HEK293 (cell line): ENCODE measurements at regions not wholly inside any gene's neighbourhood (a gene's known extent, or its start where the extent isn't known, plus 50 kb on each side); places are given as distances from the start of the nearest gene placed in this dataset.

Experiments
- CTCF ChIA-PET: fragments of 350-600 bp; formaldehyde crosslinking; extraction: SDS; loops from one replicate; lab custom pipeline; 2021; ENCODE audit warnings: antibody characterized with exemption; lab: Yijun Ruan, JAX
- POLR2A ChIA-PET: fragments of 300-600 bp; formaldehyde crosslinking; extraction: SDS; loops from one replicate; lab custom pipeline; 2020; ENCODE audit warnings: antibody characterized with exemption, inconsistent platforms; lab: Yijun Ruan, JAX
- H3K27ac ChIP-seq: fragments of 200-500 bp; sonication (Bioruptor generic); 2 replicates; pipeline ENCODE4 v1.5.1; 2014; ENCODE audit warnings: low read depth, low read length, control low read depth, inconsistent platforms; ENCODE audit errors: extremely low read depth
- H3K36me3 ChIP-seq, 2 experiments: fragments of 200-500 bp in 1 of 2; sonication (Bioruptor generic) in 1 of 2; 1 replicate in 1 of 2; 2 replicates in 1 of 2; pipeline ENCODE4 v1.5.1; 2014 to 2017; ENCODE audit warnings: inconsistent platforms in 2 of 2, low read length in 2 of 2; ENCODE audit not compliant: control insufficient read depth in 2 of 2, insufficient read depth in 1 of 2
- H3K4me1 ChIP-seq: fragments of 200-500 bp; sonication (Bioruptor generic); 2 replicates; pipeline ENCODE4 v1.5.1; 2014; ENCODE audit warnings: mild to moderate bottlenecking, low read length, inconsistent platforms; ENCODE audit not compliant: control insufficient read depth, insufficient read depth
- H3K4me3 ChIP-seq: 2 replicates; pipeline ENCODE4 v1.5.1; 2011; ENCODE audit warnings: low read depth, mild to moderate bottlenecking, control low read depth, low read length, moderate library complexity
- H3K9me3 ChIP-seq: fragments of 200-500 bp; sonication (Bioruptor generic); 2 replicates; pipeline ENCODE4 v1.5.1; 2014; ENCODE audit warnings: low read depth, low read length, inconsistent platforms; ENCODE audit not compliant: control insufficient read depth, insufficient read depth
- BCL11B ChIP-seq: fragments of 450-650 bp; formaldehyde crosslinking; IDR thresholded peaks from 2 replicates; pipeline ENCODE4 v1.5.1; 2016; ENCODE audit warnings: low read depth, missing biosample characterization, missing genetic modification characterization
- GLIS1 ChIP-seq: fragments of 450-650 bp; formaldehyde crosslinking; IDR thresholded peaks from 2 replicates; pipeline ENCODE4 v1.5.1; 2016; ENCODE audit warnings: missing biosample characterization, missing genetic modification characterization
- KLF8 ChIP-seq: fragments of 450-650 bp; formaldehyde crosslinking; IDR thresholded peaks from 2 replicates; pipeline ENCODE4 v1.5.1; 2016; ENCODE audit warnings: missing biosample characterization, missing genetic modification characterization
- KLF9 ChIP-seq: fragments of 450-650 bp; formaldehyde crosslinking; IDR thresholded peaks from 2 replicates; pipeline ENCODE4 v1.5.1; 2016; ENCODE audit warnings: missing biosample characterization, missing genetic modification characterization, low read depth
- OSR2 ChIP-seq: fragments of 450-650 bp; formaldehyde crosslinking; IDR thresholded peaks from 2 replicates; pipeline ENCODE4 v1.5.1; 2016; ENCODE audit warnings: missing biosample characterization, missing genetic modification characterization
- RBAK ChIP-seq: fragments of 450-650 bp; formaldehyde crosslinking; IDR thresholded peaks from 2 replicates; pipeline ENCODE4 v1.5.1; 2016; ENCODE audit warnings: missing biosample characterization, missing genetic modification characterization
- ZBTB1 ChIP-seq: fragments of 450-650 bp; formaldehyde crosslinking; IDR thresholded peaks from 2 replicates; pipeline ENCODE4 v1.5.1; 2016; ENCODE audit warnings: missing biosample characterization, missing genetic modification characterization
- ZBTB7A ChIP-seq: fragments of 450-650 bp; formaldehyde crosslinking; IDR thresholded peaks from 2 replicates; pipeline ENCODE4 v1.5.1; 2016; ENCODE audit warnings: low read depth, missing biosample characterization, missing genetic modification characterization
- ZFHX2 ChIP-seq: fragments of 450-650 bp; formaldehyde crosslinking; conservative IDR thresholded peaks from 2 replicates; pipeline ENCODE4 v1.5.1; 2016; ENCODE audit warnings: missing biosample characterization, missing genetic modification characterization
- ZNF121 ChIP-seq: fragments of 450-650 bp; formaldehyde crosslinking; IDR thresholded peaks from 2 replicates; pipeline ENCODE4 v1.5.1; 2016; ENCODE audit warnings: missing biosample characterization, missing genetic modification characterization
- ZNF155 ChIP-seq: fragments of 450-650 bp; formaldehyde crosslinking; IDR thresholded peaks from 2 replicates; pipeline ENCODE4 v1.5.1; 2016; ENCODE audit warnings: missing biosample characterization, missing genetic modification characterization
- ZNF37A ChIP-seq: fragments of 450-650 bp; IDR thresholded peaks from 2 replicates; pipeline ENCODE4 v1.5.1; 2018; ENCODE audit warnings: missing biosample characterization, missing genetic modification characterization
- ZNF561 ChIP-seq: fragments of 450-650 bp; IDR thresholded peaks from 2 replicates; pipeline ENCODE4 v1.5.1; 2018; ENCODE audit warnings: missing biosample characterization, missing genetic modification characterization, borderline replicate concordance
- ZNF600 ChIP-seq: fragments of 450-650 bp; formaldehyde crosslinking; IDR thresholded peaks from 2 replicates; pipeline ENCODE4 v1.5.1; 2016; ENCODE audit warnings: missing biosample characterization, missing genetic modification characterization
- ZNF629 ChIP-seq: fragments of 450-650 bp; formaldehyde crosslinking; IDR thresholded peaks from 2 replicates; pipeline ENCODE4 v1.5.1; 2017; ENCODE audit warnings: missing biosample characterization, missing genetic modification characterization
- ZNF677 ChIP-seq: fragments of 450-650 bp; IDR thresholded peaks from 2 replicates; pipeline ENCODE4 v1.5.0; 2018; ENCODE audit warnings: missing biosample characterization, mild to moderate bottlenecking, missing genetic modification characterization, moderate library complexity
- ZNF830 ChIP-seq: fragments of 450-650 bp; IDR thresholded peaks from 2 replicates; pipeline ENCODE4 v1.5.0; 2018; ENCODE audit warnings: missing biosample characterization, missing genetic modification characterization, low read depth, mild to moderate bottlenecking, moderate library complexity
- TF ChIP-seq, protein P1 (sequence below): fragments of 450-650 bp; formaldehyde crosslinking; IDR thresholded peaks from 2 replicates; pipeline ENCODE4 v1.5.1; 2016; ENCODE audit warnings: missing biosample characterization, missing genetic modification characterization
- TF ChIP-seq, protein P2 (sequence below): fragments of 450-650 bp; formaldehyde crosslinking; IDR thresholded peaks from 2 replicates; pipeline ENCODE4 v1.5.1; 2016; ENCODE audit warnings: missing biosample characterization, missing genetic modification characterization
- TF ChIP-seq, protein P3 (sequence below): fragments of 450-650 bp; formaldehyde crosslinking; IDR thresholded peaks from 2 replicates; pipeline ENCODE4 v1.5.1; 2016; ENCODE audit warnings: missing biosample characterization, missing genetic modification characterization
- TF ChIP-seq, protein P4 (sequence below): fragments of 450-650 bp; formaldehyde crosslinking; IDR thresholded peaks from 2 replicates; pipeline ENCODE4 v1.5.1; 2016; ENCODE audit warnings: missing biosample characterization, missing genetic modification characterization
- TF ChIP-seq, protein P5 (sequence below): fragments of 450-650 bp; formaldehyde crosslinking; IDR thresholded peaks from 2 replicates; pipeline ENCODE4 v1.5.1; 2016; ENCODE audit warnings: missing biosample characterization, missing genetic modification characterization
- TF ChIP-seq, protein P6 (sequence below): fragments of 450-650 bp; formaldehyde crosslinking; IDR thresholded peaks from 2 replicates; pipeline ENCODE4 v1.5.1; 2016; ENCODE audit warnings: missing biosample characterization, missing genetic modification characterization
- TF ChIP-seq, protein P7 (sequence below): fragments of 450-650 bp; formaldehyde crosslinking; IDR thresholded peaks from 2 replicates; pipeline ENCODE4 v1.5.1; 2016; ENCODE audit warnings: missing biosample characterization, missing genetic modification characterization

DNA sequence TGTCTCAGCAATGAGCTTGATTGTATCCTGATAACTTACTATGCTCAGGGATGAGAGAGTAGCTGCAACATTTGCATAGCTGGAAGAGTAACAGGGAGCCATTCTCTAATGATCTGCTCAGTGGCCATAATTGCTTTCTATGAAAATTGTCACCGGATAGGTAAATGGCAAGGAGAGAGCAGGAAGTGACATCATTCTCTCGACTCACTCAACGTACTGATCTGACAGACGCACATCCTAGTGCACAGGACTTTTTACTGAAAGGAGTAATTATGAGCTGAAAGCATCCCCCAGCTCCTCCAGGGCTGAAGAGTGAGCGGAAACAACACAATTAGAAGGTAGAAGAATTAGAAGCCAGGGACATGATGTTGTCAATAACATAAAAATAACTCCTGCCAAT, 71.8 kb downstream of the IRX5 start:
- Histone ChIP-seq H3K4me3 (no peak overlapping the region), H3K36me3 (no peaks in the 10 kb centered on the region), H3K9me3 (no peaks in the 10 kb centered on the region)
- CTCF ChIA-PET: interaction anchor here (0.6 to 1.1 kb wide), 5 partner anchors 13 to 987 kb away, joined by 3 read pairs; partner anchors contain the start of gene IRX6
- POLR2A ChIA-PET: interaction anchor here (0.7 to 0.8 kb wide), 2 partner anchors 71 to 73 kb away, joined by 3 read pairs; partner anchors contain the start of gene IRX5
- TF ChIP-seq ZNF830 (tag by site-specific recombination): no peak
- TF ChIP-seq ZFHX2 (tag by site-specific recombination): no peak
- no peak for TF ChIP-seq BCL11B
- TF ChIP-seq, protein P1, sequence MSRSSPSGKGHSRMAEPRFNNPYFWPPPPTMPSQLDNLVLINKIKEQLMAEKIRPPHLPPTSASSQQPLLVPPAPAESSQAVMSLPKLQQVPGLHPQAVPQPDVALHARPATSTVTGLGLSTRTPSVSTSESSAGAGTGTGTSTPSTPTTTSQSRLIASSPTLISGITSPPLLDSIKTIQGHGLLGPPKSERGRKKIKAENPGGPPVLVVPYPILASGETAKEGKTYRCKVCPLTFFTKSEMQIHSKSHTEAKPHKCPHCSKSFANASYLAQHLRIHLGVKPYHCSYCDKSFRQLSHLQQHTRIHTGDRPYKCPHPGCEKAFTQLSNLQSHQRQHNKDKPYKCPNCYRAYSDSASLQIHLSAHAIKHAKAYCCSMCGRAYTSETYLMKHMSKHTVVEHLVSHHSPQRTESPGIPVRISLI (tag by site-specific recombination): no peak
- TF ChIP-seq ZNF677 (tag by site-specific recombination): no peak
- TF ChIP-seq ZNF121 (tag by site-specific recombination): no peak
- TF ChIP-seq, protein P2, sequence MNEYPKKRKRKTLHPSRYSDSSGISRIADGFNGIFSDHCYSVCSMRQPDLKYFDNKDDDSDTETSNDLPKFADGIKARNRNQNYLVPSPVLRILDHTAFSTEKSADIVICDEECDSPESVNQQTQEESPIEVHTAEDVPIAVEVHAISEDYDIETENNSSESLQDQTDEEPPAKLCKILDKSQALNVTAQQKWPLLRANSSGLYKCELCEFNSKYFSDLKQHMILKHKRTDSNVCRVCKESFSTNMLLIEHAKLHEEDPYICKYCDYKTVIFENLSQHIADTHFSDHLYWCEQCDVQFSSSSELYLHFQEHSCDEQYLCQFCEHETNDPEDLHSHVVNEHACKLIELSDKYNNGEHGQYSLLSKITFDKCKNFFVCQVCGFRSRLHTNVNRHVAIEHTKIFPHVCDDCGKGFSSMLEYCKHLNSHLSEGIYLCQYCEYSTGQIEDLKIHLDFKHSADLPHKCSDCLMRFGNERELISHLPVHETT (tag by site-specific recombination): no peak
- TF ChIP-seq OSR2 (tag by site-specific recombination): no peak
- TF ChIP-seq, protein P3, sequence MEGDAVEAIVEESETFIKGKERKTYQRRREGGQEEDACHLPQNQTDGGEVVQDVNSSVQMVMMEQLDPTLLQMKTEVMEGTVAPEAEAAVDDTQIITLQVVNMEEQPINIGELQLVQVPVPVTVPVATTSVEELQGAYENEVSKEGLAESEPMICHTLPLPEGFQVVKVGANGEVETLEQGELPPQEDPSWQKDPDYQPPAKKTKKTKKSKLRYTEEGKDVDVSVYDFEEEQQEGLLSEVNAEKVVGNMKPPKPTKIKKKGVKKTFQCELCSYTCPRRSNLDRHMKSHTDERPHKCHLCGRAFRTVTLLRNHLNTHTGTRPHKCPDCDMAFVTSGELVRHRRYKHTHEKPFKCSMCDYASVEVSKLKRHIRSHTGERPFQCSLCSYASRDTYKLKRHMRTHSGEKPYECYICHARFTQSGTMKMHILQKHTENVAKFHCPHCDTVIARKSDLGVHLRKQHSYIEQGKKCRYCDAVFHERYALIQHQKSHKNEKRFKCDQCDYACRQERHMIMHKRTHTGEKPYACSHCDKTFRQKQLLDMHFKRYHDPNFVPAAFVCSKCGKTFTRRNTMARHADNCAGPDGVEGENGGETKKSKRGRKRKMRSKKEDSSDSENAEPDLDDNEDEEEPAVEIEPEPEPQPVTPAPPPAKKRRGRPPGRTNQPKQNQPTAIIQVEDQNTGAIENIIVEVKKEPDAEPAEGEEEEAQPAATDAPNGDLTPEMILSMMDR (tag by site-specific recombination): no peak
- TF ChIP-seq, protein P4, sequence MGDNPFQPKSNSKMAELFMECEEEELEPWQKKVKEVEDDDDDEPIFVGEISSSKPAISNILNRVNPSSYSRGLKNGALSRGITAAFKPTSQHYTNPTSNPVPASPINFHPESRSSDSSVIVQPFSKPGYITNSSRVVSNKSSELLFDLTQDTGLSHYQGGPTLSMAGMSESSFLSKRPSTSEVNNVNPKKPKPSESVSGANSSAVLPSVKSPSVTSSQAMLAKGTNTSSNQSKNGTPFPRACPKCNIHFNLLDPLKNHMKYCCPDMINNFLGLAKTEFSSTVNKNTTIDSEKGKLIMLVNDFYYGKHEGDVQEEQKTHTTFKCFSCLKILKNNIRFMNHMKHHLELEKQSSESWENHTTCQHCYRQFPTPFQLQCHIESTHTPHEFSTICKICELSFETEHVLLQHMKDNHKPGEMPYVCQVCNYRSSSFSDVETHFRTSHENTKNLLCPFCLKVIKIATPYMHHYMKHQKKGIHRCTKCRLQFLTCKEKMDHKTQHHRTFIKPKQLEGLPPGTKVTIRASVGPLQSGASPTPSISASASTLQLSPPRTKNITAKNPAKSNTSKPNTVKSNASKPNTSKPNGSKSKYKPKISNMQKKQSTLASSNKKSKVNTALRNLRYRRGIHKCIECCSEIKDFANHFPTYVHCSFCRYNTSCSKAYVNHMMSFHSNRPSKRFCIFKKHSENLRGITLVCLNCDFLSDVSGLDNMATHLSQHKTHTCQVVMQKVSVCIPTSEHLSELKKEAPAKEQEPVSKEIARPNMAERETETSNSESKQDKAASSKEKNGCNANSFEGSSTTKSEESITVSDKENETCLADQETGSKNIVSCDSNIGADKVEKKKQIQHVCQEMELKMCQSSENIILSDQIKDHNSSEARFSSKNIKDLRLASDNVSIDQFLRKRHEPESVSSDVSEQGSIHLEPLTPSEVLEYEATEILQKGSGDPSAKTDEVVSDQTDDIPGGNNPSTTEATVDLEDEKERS (tag by site-specific recombination): no peak
- TF ChIP-seq ZNF600 (tag by site-specific recombination): no peak
- TF ChIP-seq ZNF629 (tag by site-specific recombination): no peak
- TF ChIP-seq, protein P5, sequence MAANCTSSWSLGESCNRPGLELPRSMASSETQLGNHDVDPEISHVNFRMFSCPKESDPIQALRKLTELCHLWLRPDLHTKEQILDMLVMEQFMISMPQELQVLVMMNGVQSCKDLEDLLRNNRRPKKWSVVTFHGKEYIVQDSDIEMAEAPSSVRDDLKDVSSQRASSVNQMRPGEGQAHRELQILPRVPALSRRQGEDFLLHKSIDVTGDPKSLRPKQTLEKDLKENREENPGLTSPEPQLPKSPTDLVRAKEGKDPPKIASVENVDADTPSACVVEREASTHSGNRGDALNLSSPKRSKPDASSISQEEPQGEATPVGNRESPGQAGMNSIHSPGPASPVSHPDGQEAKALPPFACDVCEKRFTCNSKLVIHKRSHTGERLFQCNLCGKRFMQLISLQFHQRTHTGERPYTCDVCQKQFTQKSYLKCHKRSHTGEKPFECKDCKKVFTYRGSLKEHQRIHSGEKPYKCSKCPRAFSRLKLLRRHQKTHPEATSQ: no peak
- no peak for TF ChIP-seq ZNF37A
- TF ChIP-seq ZBTB7A (tag by site-specific recombination): no peak
- no peak for TF ChIP-seq KLF9 (tag by site-specific recombination)
- no peak for TF ChIP-seq ZNF155 (tag by site-specific recombination)
- TF ChIP-seq, all 188 proteins: peak for 0
- Histone ChIP-seq H3K27ac (no peak overlapping the region), H3K4me1 (no peaks in the 10 kb centered on the region)

DNA sequence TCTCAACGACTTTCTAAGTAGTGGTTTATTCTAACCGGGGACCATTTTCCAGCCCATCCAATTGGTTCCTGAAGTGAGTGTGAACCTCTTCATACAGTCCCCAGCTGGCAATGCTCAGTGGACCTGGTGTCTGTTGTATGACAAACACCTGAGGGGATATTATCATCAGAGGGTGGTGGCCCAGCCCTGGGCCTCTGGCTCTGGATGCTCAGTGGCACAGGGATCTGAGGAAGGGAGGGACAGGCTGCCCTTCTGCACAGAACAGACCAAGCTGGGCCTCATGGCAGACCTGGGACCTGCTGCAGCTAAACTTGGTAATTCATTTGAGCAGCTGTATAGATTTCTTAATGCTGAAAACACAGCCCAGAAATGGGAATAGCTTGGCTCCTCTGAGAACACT, 72.6 kb downstream of the IRX5 start:
- POLR2A ChIA-PET: interaction anchor here (0.6 kb wide), 1 partner anchor 73 kb away, joined by 3 read pairs; the partner anchor contains the start of gene IRX5
- no peaks in the 10 kb centered on the region for H3K4me1 ChIP-seq
- H3K9me3 ChIP-seq: no peaks in the 10 kb centered on the region
- CTCF ChIA-PET: interaction anchor here (1.0 to 1.7 kb wide), 2 partner anchors 19 to 320 kb away, joined by 4 to 5 read pairs; partner anchors contain the start of gene IRX6
- no peak overlapping the region for H3K27ac ChIP-seq
- H3K36me3 ChIP-seq: no peaks in the 10 kb centered on the region
- no peak overlapping the region for H3K4me3 ChIP-seq
- TF ChIP-seq KLF8 (tag by site-specific recombination) (no peak), ZBTB1 (tag by site-specific recombination) (no peak), ZNF561 (tag by site-specific recombination) (no peak), GLIS1 (tag by site-specific recombination) (no peak), RBAK (tag by site-specific recombination) (no peak)
- TF ChIP-seq, protein P6, sequence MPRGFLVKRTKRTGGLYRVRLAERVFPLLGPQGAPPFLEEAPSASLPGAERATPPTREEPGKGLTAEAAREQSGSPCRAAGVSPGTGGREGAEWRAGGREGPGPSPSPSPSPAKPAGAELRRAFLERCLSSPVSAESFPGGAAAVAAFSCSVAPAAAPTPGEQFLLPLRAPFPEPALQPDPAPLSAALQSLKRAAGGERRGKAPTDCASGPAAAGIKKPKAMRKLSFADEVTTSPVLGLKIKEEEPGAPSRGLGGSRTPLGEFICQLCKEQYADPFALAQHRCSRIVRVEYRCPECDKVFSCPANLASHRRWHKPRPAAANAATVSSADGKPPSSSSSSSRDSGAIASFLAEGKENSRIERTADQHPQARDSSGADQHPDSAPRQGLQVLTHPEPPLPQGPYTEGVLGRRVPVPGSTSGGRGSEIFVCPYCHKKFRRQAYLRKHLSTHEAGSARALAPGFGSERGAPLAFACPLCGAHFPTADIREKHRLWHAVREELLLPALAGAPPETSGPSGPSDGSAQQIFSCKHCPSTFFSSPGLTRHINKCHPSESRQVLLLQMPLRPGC (tag by site-specific recombination): no peak
- TF ChIP-seq, protein P7, sequence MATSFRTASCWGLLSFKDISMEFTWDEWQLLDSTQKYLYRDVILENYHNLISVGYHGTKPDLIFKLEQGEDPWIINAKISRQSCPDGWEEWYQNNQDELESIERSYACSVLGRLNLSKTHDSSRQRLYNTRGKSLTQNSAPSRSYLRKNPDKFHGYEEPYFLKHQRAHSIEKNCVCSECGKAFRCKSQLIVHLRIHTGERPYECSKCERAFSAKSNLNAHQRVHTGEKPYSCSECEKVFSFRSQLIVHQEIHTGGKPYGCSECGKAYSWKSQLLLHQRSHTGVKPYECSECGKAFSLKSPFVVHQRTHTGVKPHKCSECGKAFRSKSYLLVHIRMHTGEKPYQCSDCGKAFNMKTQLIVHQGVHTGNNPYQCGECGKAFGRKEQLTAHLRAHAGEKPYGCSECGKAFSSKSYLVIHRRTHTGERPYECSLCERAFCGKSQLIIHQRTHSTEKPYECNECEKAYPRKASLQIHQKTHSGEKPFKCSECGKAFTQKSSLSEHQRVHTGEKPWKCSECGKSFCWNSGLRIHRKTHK: no peak
